Liver (tissue), 8 donors: ENCODE measurements at regions not wholly inside any gene's neighbourhood (a gene's known extent, or its start where the extent isn't known, plus 50 kb on each side); places are given as distances from the start of the nearest gene placed in this dataset.

Experiments used
- DNase-seq: peaks from one replicate; pipeline ENCODE4 v3.0.0-alpha.2; 2017; ENCODE audit warnings: low spot score
- H3K27ac ChIP-seq, 2 donors: one replicate each; pipeline ENCODE4 v1.7.0; 2013; ENCODE audit warnings: inconsistent platforms in 2 of 2, low read length in 2 of 2, control low read depth in 1 of 2, low read depth in 1 of 2, mild to moderate bottlenecking in 1 of 2
- H3K27me3 ChIP-seq, 4 donors: one replicate each; pipeline versions ENCODE4 v1.6.1 to v1.7.0; 2013; ENCODE audit warnings: low read length in 3 of 4, inconsistent platforms in 1 of 4, mild to moderate bottlenecking in 1 of 4, moderate library complexity in 1 of 4; ENCODE audit not compliant: control insufficient read depth in 4 of 4, insufficient read depth in 4 of 4
- H3K36me3 ChIP-seq, 4 donors: one replicate each; pipeline versions ENCODE4 v1.6.1 to v1.7.0; 2013; ENCODE audit warnings: low read length in 3 of 4, mild to moderate bottlenecking in 3 of 4, low read depth in 1 of 4, moderate library complexity in 1 of 4; ENCODE audit not compliant: control insufficient read depth in 4 of 4, insufficient read depth in 3 of 4
- H3K4me1 ChIP-seq, 4 donors: one replicate each; pipeline versions ENCODE4 v1.6.1 to v1.7.0; 2013; ENCODE audit warnings: low read length in 3 of 4, mild to moderate bottlenecking in 3 of 4, moderate library complexity in 1 of 4; ENCODE audit not compliant: control insufficient read depth in 4 of 4, insufficient read depth in 4 of 4
- H3K4me3 ChIP-seq, 3 donors: one replicate each; pipeline versions ENCODE4 v1.6.1 to v1.7.0; 2013; ENCODE audit warnings: low read length in 3 of 3, control low read depth in 1 of 3, low read depth in 1 of 3, mild to moderate bottlenecking in 1 of 3
- H3K9ac ChIP-seq, 2 donors: one replicate each; pipeline ENCODE4 v1.7.0; 2013; ENCODE audit warnings: low read length in 2 of 2, mild to moderate bottlenecking in 2 of 2, moderate library complexity in 2 of 2, control low read depth in 1 of 2, low read depth in 1 of 2
- H3K9me3 ChIP-seq, 4 donors: one replicate each; pipeline versions ENCODE4 v1.6.1 to v1.7.0; 2013; ENCODE audit warnings: low read length in 3 of 4; ENCODE audit not compliant: control insufficient read depth in 4 of 4
- ATF3 ChIP-seq: IDR thresholded peaks from 2 replicates; pipeline ENCODE4 v1.6.1; 2016; ENCODE audit warnings: antibody characterized with exemption
- CTCF ChIP-seq: fragments of 150-350 bp; IDR thresholded peaks from 2 replicates; pipeline ENCODE4 v1.5.1; 2017; ENCODE audit warnings: improper control_type of control experiment, low read depth, low read length; ENCODE audit not compliant: missing input control
- FOXA1 ChIP-seq: IDR thresholded peaks from 2 replicates; pipeline ENCODE4 v1.6.1; 2016; ENCODE audit warnings: antibody characterized with exemption
- FOXA2 ChIP-seq: IDR thresholded peaks from 2 replicates; pipeline ENCODE4 v1.6.1; 2016; ENCODE audit warnings: antibody characterized with exemption
- GABPA ChIP-seq, 2 donors: IDR thresholded peaks in 1 of 2; conservative IDR thresholded peaks in 1 of 2; 2 replicates each; pipeline ENCODE4 v1.6.1; 2016; ENCODE audit warnings: antibody characterized with exemption in 2 of 2, mild to moderate bottlenecking in 1 of 2, moderate library complexity in 1 of 2
- HNF4A ChIP-seq, 2 donors: conservative IDR thresholded peaks; 2 replicates each; pipeline ENCODE4 v1.6.1; 2016; ENCODE audit warnings: antibody characterized with exemption in 2 of 2, mild to moderate bottlenecking in 2 of 2
- HNF4G ChIP-seq: IDR thresholded peaks from 2 replicates; pipeline ENCODE4 v1.6.1; 2016; ENCODE audit warnings: antibody characterized with exemption
- JUND ChIP-seq, 2 donors: IDR thresholded peaks; 2 replicates each; pipeline ENCODE4 v1.6.1; 2016; ENCODE audit warnings: antibody characterized with exemption in 2 of 2
- NR2F2 ChIP-seq: IDR thresholded peaks from 2 replicates; pipeline ENCODE4 v1.6.1; 2016; ENCODE audit warnings: antibody characterized with exemption
- RXRA ChIP-seq, 2 donors: IDR thresholded peaks; 2 replicates each; pipeline ENCODE4 v1.6.1; 2017 to 2018; ENCODE audit warnings: antibody characterized with exemption in 2 of 2, mild to moderate bottlenecking in 1 of 2
- SP1 ChIP-seq: IDR thresholded peaks from 2 replicates; pipeline ENCODE4 v1.6.1; 2018; ENCODE audit warnings: antibody characterized with exemption, mild to moderate bottlenecking
- YY1 ChIP-seq: IDR thresholded peaks from 2 replicates; pipeline ENCODE4 v1.6.1; 2016; ENCODE audit warnings: antibody characterized with exemption, mild to moderate bottlenecking
- ZBTB33 ChIP-seq: IDR thresholded peaks from 2 replicates; pipeline ENCODE4 v1.6.1; 2016; ENCODE audit warnings: antibody characterized with exemption
- WGBS: extraction: QIAGEN DNeasy Blood & Tissue Kit; methylation state at CpG from one replicate; pipeline ENCODE4 v1.1.7; 2013; 5-methylcytosine and 5-hydroxymethylcytosine counted together
- donor health status: healthy.
- donor health status: healthy.
- donor health status: healthy.
- donor health status: healthy.
- donor health status: healthy.

GRCh38 chr4:181890031-181890430, 353.2 kb upstream of the TENM3 start:
- 74% methylated on average over 1 of the region's 1 CpG for WGBS

GRCh38 chr4:181890911-181891310, 352.3 kb upstream of the TENM3 start:
- Histone ChIP-seq H3K9me3 (no peaks in the 10 kb centered on the region), H3K4me1 (no peaks in the 10 kb centered on the region), H3K4me3 (no peak overlapping the region), H3K27me3 (no peaks in the 10 kb centered on the region), H3K27ac (no peak overlapping the region), H3K36me3 (no peaks in the 10 kb centered on the region), H3K9ac (no peak overlapping the region)
- 45% methylated on average over 2 of the region's 2 CpGs for WGBS
- TF ChIP-seq NR2F2, result no peak
- no peak for TF ChIP-seq YY1
- no peak for TF ChIP-seq RXRA (IDR thresholded peaks at IDR 0.05)
- no peak for TF ChIP-seq CTCF
- TF ChIP-seq HNF4A (conservative IDR thresholded peaks at IDR 0.05), result no peak
- TF ChIP-seq ATF3, result no peak
- no peak for TF ChIP-seq HNF4G
- no peak for TF ChIP-seq GABPA (IDR thresholded peaks at IDR 0.05 in 1 of 2, conservative IDR thresholded peaks at IDR 0.05 in 1 of 2)
- no peak for DNase-seq

More at GRCh38 chr4:181890031-181890430, 353.2 kb upstream of the TENM3 start:
- no peaks in the 10 kb centered on the region for H3K9me3 ChIP-seq
- no peaks in the 10 kb centered on the region for H3K4me1 ChIP-seq
- H3K9ac ChIP-seq, result no peak overlapping the region
- H3K36me3 ChIP-seq, result no peaks in the 10 kb centered on the region
- no peak overlapping the region for H3K27ac ChIP-seq
- no peaks in the 10 kb centered on the region for H3K27me3 ChIP-seq
- no peak overlapping the region for H3K4me3 ChIP-seq
- TF ChIP-seq NR2F2 (no peak), HNF4A (conservative IDR thresholded peaks at IDR 0.05) (no peak), FOXA1 (no peak), RXRA (IDR thresholded peaks at IDR 0.05) (no peak), SP1 (no peak), ZBTB33 (no peak), GABPA (IDR thresholded peaks at IDR 0.05 in 1 of 2, conservative IDR thresholded peaks at IDR 0.05 in 1 of 2) (no peak), ATF3 (no peak), JUND (IDR thresholded peaks at IDR 0.05) (no peak), FOXA2 (no peak)
- no peak for DNase-seq

GRCh38 chr4:181896614-181897013, 346.6 kb upstream of the TENM3 start:
- no peaks in the 10 kb centered on the region for H3K4me1 ChIP-seq
- TF ChIP-seq FOXA2, result no peak
- no peak overlapping the region for H3K9ac ChIP-seq
- no peak overlapping the region for H3K27ac ChIP-seq
- H3K27me3 ChIP-seq, result no peaks in the 10 kb centered on the region
- no peak for DNase-seq
- 70% methylated on average over 5 of the region's 5 CpGs for WGBS
- no peaks in the 10 kb centered on the region for H3K36me3 ChIP-seq
- H3K9me3 ChIP-seq, result no peaks in the 10 kb centered on the region
- no peak overlapping the region for H3K4me3 ChIP-seq
